GM12865 (cell line): ENCODE measurements at regions not wholly inside any gene's neighbourhood (a gene's known extent, or its start where the extent isn't known, plus 50 kb on each side); places are given as distances from the start of the nearest gene placed in this dataset.

Experiments used
- DNase-seq: peaks from one replicate; pipeline ENCODE4 v3.0.0; 2010; ENCODE audit warnings: low read depth
- H3K4me3 ChIP-seq: 2 replicates; pipeline ENCODE4 v1.5.1; 2011; ENCODE audit warnings: mild to moderate bottlenecking, low read depth, low read length, control low read depth
- CTCF ChIP-seq: IDR thresholded peaks from 2 replicates; pipeline ENCODE4 v1.5.1; 2011; ENCODE audit warnings: low read length, control low read depth, low read depth, inconsistent platforms; ENCODE audit not compliant: insufficient read depth; ENCODE audit errors: missing control alignments

GRCh38 chr10:62669341-62669740 is 135.2 kb upstream of the ADO start:
- no peak overlapping the region for H3K4me3 ChIP-seq
- no peak for TF ChIP-seq CTCF
- no peak for DNase-seq

DNA sequence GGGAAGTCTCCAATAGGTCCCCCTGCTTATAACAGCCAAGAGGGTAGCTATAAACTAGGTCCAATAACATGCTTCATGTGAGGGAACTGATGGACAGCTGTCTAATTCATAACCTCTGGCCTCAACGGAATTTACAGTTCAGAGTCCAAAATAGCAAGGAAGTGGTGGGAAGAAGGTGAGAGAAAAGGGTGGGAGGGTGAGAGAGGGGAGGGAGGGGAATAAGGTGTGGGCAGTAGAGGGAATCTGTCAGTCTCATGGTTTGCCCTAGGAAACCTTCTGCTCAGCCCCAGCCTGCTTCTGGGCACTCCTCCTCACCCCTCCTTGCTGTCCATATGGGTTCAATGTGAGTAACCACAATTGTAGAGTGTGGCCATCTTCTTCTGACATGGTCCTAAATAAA is 133.4 kb upstream of the ADO start:
- TF ChIP-seq CTCF: no peak
- no peak overlapping the region for H3K4me3 ChIP-seq
- DNase-seq: no peak

GRCh38 chr10:62681211-62681940 is 123.1 kb upstream of the ADO start:
- peak; percentile 73 for TF ChIP-seq CTCF
- DNase-seq: peak; percentile 96
- no peak overlapping the region for H3K4me3 ChIP-seq

GRCh38 chr10:62684911-62685310 is 119.6 kb upstream of the ADO start:
- DNase-seq: no peak
- no peak for TF ChIP-seq CTCF
- no peak overlapping the region for H3K4me3 ChIP-seq

GRCh38 chr10:62687230-62687748 is 117.2 kb upstream of the ADO start:
- DNase-seq: no peak
- no peak for TF ChIP-seq CTCF
- no peak overlapping the region for H3K4me3 ChIP-seq

DNA sequence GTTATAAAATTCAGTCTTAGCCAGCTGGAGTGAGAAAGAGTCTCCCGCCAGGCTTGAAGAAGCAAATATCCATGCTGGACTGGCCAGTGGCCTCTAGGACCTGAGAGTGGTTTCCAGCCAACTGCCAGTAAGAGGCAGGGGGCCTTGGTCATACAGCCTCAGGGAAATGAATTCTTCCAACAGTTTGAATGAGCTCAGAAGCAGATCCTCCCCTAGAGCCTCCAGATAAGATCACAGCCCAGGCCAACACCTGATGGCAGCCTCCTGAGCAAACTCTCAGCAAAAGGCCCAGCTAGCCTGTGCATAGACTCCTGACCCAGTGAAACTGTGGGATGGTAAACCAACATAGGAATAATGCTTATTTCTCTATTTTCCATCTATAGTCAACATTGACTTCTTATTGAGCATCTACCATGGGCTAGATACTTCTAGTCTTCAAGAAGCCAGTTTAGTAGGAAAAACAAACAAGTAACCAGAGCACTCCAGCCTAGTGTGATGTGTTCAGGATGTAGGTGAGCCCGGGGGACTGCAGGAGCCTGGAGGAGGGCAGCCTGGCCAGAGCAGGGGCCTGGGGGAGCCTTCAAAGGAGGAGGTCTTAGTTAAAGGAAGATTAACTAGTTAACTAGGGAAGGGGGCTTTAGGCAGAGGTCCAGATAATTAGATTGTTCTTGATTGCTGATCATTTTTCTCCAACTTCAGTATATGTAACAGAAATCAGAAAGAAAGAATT is 115.4 kb upstream of the ADO start:
- DNase-seq: no peak
- no peak for TF ChIP-seq CTCF
- no peak overlapping the region for H3K4me3 ChIP-seq
